ENCODE measurements at regions not wholly inside any gene's neighbourhood (a gene's known extent, or its start where the extent isn't known, plus 50 kb on each side); places are given as distances from the start of the nearest gene placed in this dataset.

GRCh38 chr11:92128026-92128425 lies 96.6 kb upstream of the FAT3 start:
- Mint-ChIP-seq H3K4me1 (no peaks in the 10 kb centered on the region), H3K36me3 (no peaks in the 10 kb centered on the region), H3K27ac (no peak overlapping the region), H3K27me3 (no peaks in the 10 kb centered on the region), H3K4me3 (no peak overlapping the region), H3K9me3 (peaks cover 0 to 20% (median 4%) of the 10 kb centered on the region in 11 donors)
- ChIA-PET POLR2A (no interaction called here), CTCF (no interaction called here)
- no peaks in the 10 kb centered on the region for H3K9me3 ChIP-seq (ENCODE audit: control insufficient read depth in 2 of 3, low read length in 3 of 3)
- ATAC-seq (no peak), DNase-seq (no peak)
- no peaks in the 10 kb centered on the region for H3K27me3 ChIP-seq (ENCODE audit: control insufficient read depth in 2 of 2, insufficient read depth in 2 of 2, low read length in 2 of 2)
- H3K36me3 ChIP-seq (ENCODE audit: control insufficient read depth in 2 of 3, insufficient read depth in 3 of 3, low read length in 3 of 3): no peaks in the 10 kb centered on the region
- H3K27ac ChIP-seq (ENCODE audit: low read depth, low read length): no peak overlapping the region
- H3K4me3 ChIP-seq (ENCODE audit: low read length): no peak overlapping the region
- no peaks in the 10 kb centered on the region for H3K4me1 ChIP-seq (ENCODE audit: control insufficient read depth in 2 of 2, insufficient read depth in 2 of 2, low read length in 2 of 2)
- intact Hi-C loops (cut with micrococcal nuclease): no loop called here

- CTCF ChIA-PET: no interaction called here
- Histone ChIP-seq H3K27ac (ENCODE audit: low read depth, low read length) (no peak overlapping the region), H3K9me3 (ENCODE audit: control insufficient read depth in 2 of 3, low read length in 3 of 3) (peaks cover 0 to 9% (median 0%) of the 10 kb centered on the region in 3 experiments), H3K4me3 (ENCODE audit: low read length) (no peak overlapping the region), H3K36me3 (ENCODE audit: control insufficient read depth in 2 of 3, insufficient read depth in 3 of 3, low read length in 3 of 3) (no peaks in the 10 kb centered on the region), H3K27me3 (ENCODE audit: control insufficient read depth in 2 of 2, insufficient read depth in 2 of 2, low read length in 2 of 2) (no peaks in the 10 kb centered on the region), H3K4me1 (ENCODE audit: control insufficient read depth in 2 of 2, insufficient read depth in 2 of 2, low read length in 2 of 2) (no peaks in the 10 kb centered on the region)
- Mint-ChIP-seq H3K4me3 (no peak overlapping the region), H3K27me3 (no peaks in the 10 kb centered on the region), H3K36me3 (no peaks in the 10 kb centered on the region), H3K4me1 (no peaks in the 10 kb centered on the region), H3K27ac (no peak overlapping the region), H3K9me3 (peaks cover 0 to 17% (median 3%) of the 10 kb centered on the region in 11 donors)
- POLR2A ChIA-PET: no interaction called here
- DNase-seq (no peak), ATAC-seq (no peak)
- intact Hi-C loops (cut with micrococcal nuclease): no loop called here
Observed at GRCh38 chr11:92125321-92125720, 99.3 kb upstream of the FAT3 start.

GRCh38 chr11:92123540-92123939 lies 101.1 kb upstream of the FAT3 start:
- H3K27ac Mint-ChIP-seq: no peak overlapping the region
- no peaks in the 10 kb centered on the region for H3K27me3 ChIP-seq (ENCODE audit: control insufficient read depth in 2 of 2, insufficient read depth in 2 of 2, low read length in 2 of 2)
- H3K4me3 Mint-ChIP-seq: no peak overlapping the region
- H3K9me3 Mint-ChIP-seq: peaks cover 0 to 28% (median 11%) of the 10 kb centered on the region in 11 donors
- H3K4me1 Mint-ChIP-seq: no peaks in the 10 kb centered on the region
- POLR2A ChIA-PET: no interaction called here
- CTCF ChIA-PET: no interaction called here
- peaks cover 0 to 9% (median 0%) of the 10 kb centered on the region in 3 experiments for H3K9me3 ChIP-seq (ENCODE audit: control insufficient read depth in 2 of 3, low read length in 3 of 3)
- H3K36me3 ChIP-seq (ENCODE audit: control insufficient read depth in 2 of 3, insufficient read depth in 3 of 3, low read length in 3 of 3): no peaks in the 10 kb centered on the region
- intact Hi-C loops (cut with micrococcal nuclease): no loop called here
- ATAC-seq (no peak), DNase-seq (no peak)
- no peaks in the 10 kb centered on the region for H3K36me3 Mint-ChIP-seq
- no peak overlapping the region for H3K27ac ChIP-seq (ENCODE audit: low read depth, low read length)
- H3K27me3 Mint-ChIP-seq: no peaks in the 10 kb centered on the region
- H3K4me1 ChIP-seq (ENCODE audit: control insufficient read depth in 2 of 2, insufficient read depth in 2 of 2, low read length in 2 of 2): no peaks in the 10 kb centered on the region
- H3K4me3 ChIP-seq (ENCODE audit: low read length): no peak overlapping the region

GRCh38 chr11:92122561-92122960 lies 102.1 kb upstream of the FAT3 start:
- Mint-ChIP-seq H3K27ac (no peak overlapping the region), H3K36me3 (no peaks in the 10 kb centered on the region), H3K27me3 (no peaks in the 10 kb centered on the region), H3K4me3 (no peak overlapping the region), H3K9me3 (peaks cover 0 to 28% (median 11%) of the 10 kb centered on the region in 11 donors), H3K4me1 (no peaks in the 10 kb centered on the region)
- H3K4me1 ChIP-seq (ENCODE audit: control insufficient read depth in 2 of 2, insufficient read depth in 2 of 2, low read length in 2 of 2): no peaks in the 10 kb centered on the region
- peaks cover 0 to 9% (median 0%) of the 10 kb centered on the region in 3 experiments for H3K9me3 ChIP-seq (ENCODE audit: control insufficient read depth in 2 of 3, low read length in 3 of 3)
- H3K36me3 ChIP-seq (ENCODE audit: control insufficient read depth in 2 of 3, insufficient read depth in 3 of 3, low read length in 3 of 3): no peaks in the 10 kb centered on the region
- H3K27me3 ChIP-seq (ENCODE audit: control insufficient read depth in 2 of 2, insufficient read depth in 2 of 2, low read length in 2 of 2): no peaks in the 10 kb centered on the region
- intact Hi-C loops (cut with micrococcal nuclease): no loop called here
- ChIA-PET CTCF (no interaction called here), POLR2A (no interaction called here)
- H3K27ac ChIP-seq (ENCODE audit: low read depth, low read length): no peak overlapping the region
- no peak overlapping the region for H3K4me3 ChIP-seq (ENCODE audit: low read length)
- no peak for ATAC-seq
- DNase-seq: no peak

- Histone ChIP-seq H3K9me3 (ENCODE audit: control insufficient read depth in 2 of 3, low read length in 3 of 3) (no peaks in the 10 kb centered on the region), H3K4me1 (ENCODE audit: control insufficient read depth in 2 of 2, insufficient read depth in 2 of 2, low read length in 2 of 2) (no peaks in the 10 kb centered on the region), H3K27me3 (ENCODE audit: control insufficient read depth in 2 of 2, insufficient read depth in 2 of 2, low read length in 2 of 2) (no peaks in the 10 kb centered on the region), H3K36me3 (ENCODE audit: control insufficient read depth in 2 of 3, insufficient read depth in 3 of 3, low read length in 3 of 3) (no peaks in the 10 kb centered on the region), H3K4me3 (ENCODE audit: low read length) (no peak overlapping the region), H3K27ac (ENCODE audit: low read depth, low read length) (no peak overlapping the region)
- intact Hi-C loops (cut with micrococcal nuclease): no loop called here
- no peak for ATAC-seq
- peaks cover 0 to 4% (median 0%) of the 10 kb centered on the region in 5 donors for H3K36me3 Mint-ChIP-seq
- H3K27me3 Mint-ChIP-seq: no peaks in the 10 kb centered on the region
- ChIA-PET CTCF (no interaction called here), POLR2A (no interaction called here)
- no peak overlapping the region for H3K4me3 Mint-ChIP-seq
- peaks cover 4 to 43% (median 11%) of the 10 kb centered on the region in 11 donors for H3K9me3 Mint-ChIP-seq
- H3K4me1 Mint-ChIP-seq: no peaks in the 10 kb centered on the region
- DNase-seq: no peak
- no peak overlapping the region for H3K27ac Mint-ChIP-seq
Observed at GRCh38 chr11:92111287-92111686, 113.3 kb upstream of the FAT3 start.

- intact Hi-C loops (cut with micrococcal nuclease): loop anchor here in 1 of 2 donors (10.0 kb wide), 1 partner anchor 55 kb away; no protein-coding TSS in a partner anchor
- ATAC-seq: no peak
- DNase-seq: no peak
- Mint-ChIP-seq H3K27me3 (no peaks in the 10 kb centered on the region), H3K9me3 (peaks cover 3 to 33% (median 11%) of the 10 kb centered on the region in 11 donors), H3K4me1 (no peaks in the 10 kb centered on the region), H3K27ac (no peak overlapping the region), H3K36me3 (peaks cover 0 to 4% (median 0%) of the 10 kb centered on the region in 5 donors), H3K4me3 (no peak overlapping the region)
- H3K4me3 ChIP-seq (ENCODE audit: low read length): no peak overlapping the region
- POLR2A ChIA-PET: no interaction called here
- no peak overlapping the region for H3K27ac ChIP-seq (ENCODE audit: low read depth, low read length)
- H3K27me3 ChIP-seq (ENCODE audit: control insufficient read depth in 2 of 2, insufficient read depth in 2 of 2, low read length in 2 of 2): no peaks in the 10 kb centered on the region
- no peaks in the 10 kb centered on the region for H3K9me3 ChIP-seq (ENCODE audit: control insufficient read depth in 2 of 3, low read length in 3 of 3)
- H3K36me3 ChIP-seq (ENCODE audit: control insufficient read depth in 2 of 3, insufficient read depth in 3 of 3, low read length in 3 of 3): no peaks in the 10 kb centered on the region
- H3K4me1 ChIP-seq (ENCODE audit: control insufficient read depth in 2 of 2, insufficient read depth in 2 of 2, low read length in 2 of 2): no peaks in the 10 kb centered on the region
- CTCF ChIA-PET: no interaction called here
Observed at GRCh38 chr11:92109466-92109865, 115.2 kb upstream of the FAT3 start.

GRCh38 chr11:92107331-92107730 lies 117.3 kb upstream of the FAT3 start:
- Mint-ChIP-seq H3K27ac (no peak overlapping the region), H3K4me3 (no peak overlapping the region), H3K36me3 (no peaks in the 10 kb centered on the region), H3K4me1 (no peaks in the 10 kb centered on the region), H3K9me3 (peaks cover 0 to 13% (median 3%) of the 10 kb centered on the region in 11 donors), H3K27me3 (no peaks in the 10 kb centered on the region)
- ATAC-seq: no peak
- Histone ChIP-seq H3K9me3 (ENCODE audit: control insufficient read depth in 2 of 3, low read length in 3 of 3) (no peaks in the 10 kb centered on the region), H3K4me1 (ENCODE audit: control insufficient read depth in 2 of 2, insufficient read depth in 2 of 2, low read length in 2 of 2) (no peaks in the 10 kb centered on the region), H3K4me3 (ENCODE audit: low read length) (no peak overlapping the region), H3K27ac (ENCODE audit: low read depth, low read length) (no peak overlapping the region), H3K36me3 (ENCODE audit: control insufficient read depth in 2 of 3, insufficient read depth in 3 of 3, low read length in 3 of 3) (no peaks in the 10 kb centered on the region), H3K27me3 (ENCODE audit: control insufficient read depth in 2 of 2, insufficient read depth in 2 of 2, low read length in 2 of 2) (no peaks in the 10 kb centered on the region)
- CTCF ChIA-PET: no interaction called here
- DNase-seq: no peak
- intact Hi-C loops (cut with micrococcal nuclease): loop anchor here in 1 of 2 donors (10.0 kb wide), 1 partner anchor 57 kb away; no protein-coding TSS in a partner anchor
- POLR2A ChIA-PET: no interaction called here

All from naive thymus-derived CD4-positive, alpha-beta T cell (primary cell).